PC-9 (cell line): ENCODE measurements at regions not wholly inside any gene's neighbourhood (a gene's known extent, or its start where the extent isn't known, plus 50 kb on each side); places are given as distances from the start of the nearest gene placed in this dataset.

ENCODE experiments used
- BruUV-seq: library from RNA; stranded (reverse); fragments of 400-500 nt; replicated peaks from 2 replicates; lab custom pipeline; 2021; lab: Mats Ljungman, UMichigan
- CTCF ChIA-PET: fragments of 300-600 bp; sonication (Branson Sonifier 250); formaldehyde crosslinking; loops from one replicate; lab custom pipeline; 2022; ENCODE audit warnings: antibody characterized with exemption; lab: Charles Lee
- POLR2A ChIA-PET: fragments of 300-600 bp; sonication (Branson Sonifier 250); formaldehyde crosslinking; loops from one replicate; lab custom pipeline; 2022; ENCODE audit warnings: antibody characterized with exemption; ENCODE audit not compliant: unreplicated experiment; lab: Charles Lee
- DNase-seq, 2 experiments: peaks; one replicate each; pipeline versions ENCODE4 v3.0.0 to v3.0.0-alpha.2; 2015 to 2022; ENCODE audit warnings: mixed read lengths in 1 of 2
- H2AFZ ChIP-seq: fragments of 200-600 bp; sonication (generic); 2 replicates; pipeline ENCODE4 v1.8.1; 2017; ENCODE audit warnings: antibody characterized with exemption
- H3F3A ChIP-seq: fragments of 200-600 bp; sonication (generic); 2 replicates; pipeline ENCODE4 v1.8.1; 2017; ENCODE audit warnings: antibody characterized with exemption, mild to moderate bottlenecking, low read depth; ENCODE audit not compliant: insufficient read depth
- H3K27ac ChIP-seq: fragments of 200-600 bp; sonication (generic); 2 replicates; pipeline ENCODE4 v1.6.1; 2016; ENCODE audit warnings: mixed run types
- H3K27me3 ChIP-seq: fragments of 200-600 bp; sonication (generic); 2 replicates; pipeline ENCODE4 v1.6.1; 2016; ENCODE audit warnings: low read depth, mixed run types; ENCODE audit not compliant: insufficient read depth
- H3K36me3 ChIP-seq: fragments of 200-600 bp; sonication (generic); 2 replicates; pipeline ENCODE4 v1.6.1; 2016; ENCODE audit warnings: low read depth, mixed run types
- H3K4me1 ChIP-seq: fragments of 200-600 bp; sonication (generic); replicated peaks from 2 replicates; pipeline ENCODE4 v1.6.1; 2016; ENCODE audit warnings: mixed run types; ENCODE audit not compliant: insufficient read depth
- H3K4me2 ChIP-seq: fragments of 200-600 bp; sonication (generic); 2 replicates; pipeline ENCODE4 v1.6.1; 2017; ENCODE audit warnings: mixed run types
- H3K4me3 ChIP-seq: fragments of 200-600 bp; sonication (generic); 2 replicates; pipeline ENCODE4 v1.6.1; 2016; ENCODE audit warnings: mixed run types
- H3K79me2 ChIP-seq: fragments of 200-600 bp; sonication (generic); 2 replicates; pipeline ENCODE4 v1.6.1; 2017; ENCODE audit warnings: low read depth, mixed run types
- H3K9me2 ChIP-seq: fragments of 200-600 bp; sonication (generic); 2 replicates; pipeline ENCODE4 v1.8.1; 2017; ENCODE audit warnings: mild to moderate bottlenecking; ENCODE audit not compliant: insufficient read depth
- H3K9me3 ChIP-seq: fragments of 200-600 bp; sonication (generic); 2 replicates; pipeline ENCODE4 v1.8.1; 2016; ENCODE audit warnings: low read depth; ENCODE audit not compliant: insufficient read depth
- H4K20me1 ChIP-seq: fragments of 200-600 bp; sonication (generic); 2 replicates; pipeline ENCODE4 v1.8.1; 2017; ENCODE audit not compliant: insufficient read depth
- CTCF ChIP-seq: fragments of 200-600 bp; sonication (generic); conservative IDR thresholded peaks from 2 replicates; pipeline ENCODE4 v1.6.1; 2017; ENCODE audit warnings: mixed run types, antibody characterized with exemption, mild to moderate bottlenecking, moderate library complexity
- EZH2 ChIP-seq: fragments of 200-600 bp; sonication (generic); IDR thresholded peaks from 2 replicates; pipeline ENCODE4 v1.8.0; 2017; ENCODE audit warnings: antibody characterized with exemption, low read depth
- intact Hi-C: fragments of 100-400 bp; cut with micrococcal nuclease; formaldehyde crosslinking; loops from one replicate; pipeline ENCODE4 v1.10.0; 2022; ENCODE audit not compliant: unreplicated experiment

- Histone ChIP-seq H3K27me3 (no peaks in the 10 kb centered on the region), H3K4me2 (no peak overlapping the region), H3K36me3 (no peaks in the 10 kb centered on the region), H3K9me2 (no peaks in the 10 kb centered on the region), H3K4me1 (no peaks in the 10 kb centered on the region), H4K20me1 (no peaks in the 10 kb centered on the region), H3K79me2 (no peaks in the 10 kb centered on the region), H3K4me3 (no peak overlapping the region), H3K9me3 (no peaks in the 10 kb centered on the region), H3K27ac (no peak overlapping the region), H3F3A (no peaks in the 10 kb centered on the region), H2AFZ (no peak overlapping the region)
- ChIA-PET POLR2A (no interaction called here), CTCF (no interaction called here)
- DNase-seq = no peak
- intact Hi-C loops = no loop called here
- TF ChIP-seq EZH2 (no peak), CTCF (no peak)
- no TSS peak for BruUV-seq
These were observed 246.5 kb upstream of the ONECUT1 start for GRCh38 chr15:53036641-53037040.

- H3K4me3 ChIP-seq = no peak overlapping the region
- ChIA-PET CTCF (no interaction called here), POLR2A (no interaction called here)
- H3F3A ChIP-seq = no peaks in the 10 kb centered on the region
- no peaks in the 10 kb centered on the region for H3K4me1 ChIP-seq
- intact Hi-C loops = no loop called here
- H3K27ac ChIP-seq = no peak overlapping the region
- no peaks in the 10 kb centered on the region for H3K79me2 ChIP-seq
- BruUV-seq = no TSS peak
- no peak overlapping the region for H3K4me2 ChIP-seq
- TF ChIP-seq EZH2 (no peak), CTCF (no peak)
- H4K20me1 ChIP-seq = no peaks in the 10 kb centered on the region
- no peak overlapping the region for H2AFZ ChIP-seq
- no peaks in the 10 kb centered on the region for H3K9me3 ChIP-seq
- no peaks in the 10 kb centered on the region for H3K36me3 ChIP-seq
- no peaks in the 10 kb centered on the region for H3K27me3 ChIP-seq
- no peak for DNase-seq
- H3K9me2 ChIP-seq = no peaks in the 10 kb centered on the region
These were observed 244.7 kb upstream of the ONECUT1 start for GRCh38 chr15:53034767-53035245.

- intact Hi-C loops = no loop called here
- ChIA-PET CTCF (no interaction called here), POLR2A (no interaction called here)
- H3K27me3 ChIP-seq = no peaks in the 10 kb centered on the region
- no peaks in the 10 kb centered on the region for H3K79me2 ChIP-seq
- no peak overlapping the region for H3K4me2 ChIP-seq
- TF ChIP-seq EZH2 = no peak
- no peak for TF ChIP-seq CTCF
- BruUV-seq = no TSS peak
- H4K20me1 ChIP-seq = no peaks in the 10 kb centered on the region
- no peak overlapping the region for H3K27ac ChIP-seq
- H3K4me1 ChIP-seq = no peaks in the 10 kb centered on the region
- no peak for DNase-seq
- no peaks in the 10 kb centered on the region for H3K9me3 ChIP-seq
- no peak overlapping the region for H3K4me3 ChIP-seq
- H3K36me3 ChIP-seq = no peaks in the 10 kb centered on the region
- H3F3A ChIP-seq = no peaks in the 10 kb centered on the region
- H3K9me2 ChIP-seq = no peaks in the 10 kb centered on the region
- no peak overlapping the region for H2AFZ ChIP-seq
These were observed 243.6 kb upstream of the ONECUT1 start for GRCh38 chr15:53033709-53034108.
